ENCODE measurements at regions not wholly inside any gene's neighbourhood (a gene's known extent, or its start where the extent isn't known, plus 50 kb on each side); places are given as distances from the start of the nearest gene placed in this dataset.

GRCh38 chr13:54173996-54174395, 1145.4 kb downstream of the OLFM4 start:
- TF ChIP-seq EP300 (IDR thresholded peaks at IDR 0.05), result no peak
- TF ChIP-seq CTCF (IDR thresholded peaks at IDR 0.05), result no peak
- TF ChIP-seq POLR2A (IDR thresholded peaks at IDR 0.05), result no peak
- Histone ChIP-seq H3K27me3 (no peaks in the 10 kb centered on the region), H3K27ac (no peak overlapping the region), H3K36me3 (no peaks in the 10 kb centered on the region), H3K4me3 (no peak overlapping the region), H3K9me3 (no peaks in the 10 kb centered on the region), H3K4me1 (no peaks in the 10 kb centered on the region)
- no peak for DNase-seq (ENCODE audit: low spot score in 2 of 2)

DNA sequence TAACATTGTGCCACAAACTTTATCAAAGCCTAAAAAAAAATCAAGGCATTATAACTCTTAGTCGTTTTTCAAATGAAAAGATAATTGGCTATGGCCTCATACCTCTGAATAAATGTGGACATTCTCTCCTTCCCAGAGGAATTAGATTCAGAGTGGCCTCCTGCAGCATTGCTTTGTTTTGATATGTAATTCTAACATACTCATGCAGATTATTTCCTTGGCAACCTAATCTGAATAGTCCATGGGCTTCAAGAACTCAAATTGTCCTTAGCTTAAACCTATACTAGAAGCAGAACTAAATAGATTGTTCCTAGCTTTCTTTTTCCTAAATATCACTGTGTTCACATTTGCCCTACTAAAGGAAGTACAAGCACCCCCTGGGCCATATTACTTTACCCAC, 1146.9 kb downstream of the OLFM4 start:
- WGBS, 2 donors, result 30 to 48% methylated on average over 1 of the region's 1 CpG
- no peaks in the 10 kb centered on the region for H3K27me3 ChIP-seq
- no peak for TF ChIP-seq CTCF (IDR thresholded peaks at IDR 0.05)
- no peak for TF ChIP-seq POLR2A (IDR thresholded peaks at IDR 0.05)
- TF ChIP-seq EP300 (IDR thresholded peaks at IDR 0.05), result no peak
- H3K4me1 ChIP-seq, result no peaks in the 10 kb centered on the region
- no peaks in the 10 kb centered on the region for H3K9me3 ChIP-seq
- no peak overlapping the region for H3K4me3 ChIP-seq
- no peak for DNase-seq (ENCODE audit: low spot score in 2 of 2)
- no peak overlapping the region for H3K27ac ChIP-seq
- H3K36me3 ChIP-seq, result no peaks in the 10 kb centered on the region

GRCh38 chr13:54177466-54177865, 1148.9 kb downstream of the OLFM4 start:
- H3K4me3 ChIP-seq, result no peak overlapping the region
- WGBS, 2 donors, result 71 to 75% methylated on average over 3 of the region's 3 CpGs
- no peaks in the 10 kb centered on the region for H3K4me1 ChIP-seq
- H3K9me3 ChIP-seq, result no peaks in the 10 kb centered on the region
- no peak overlapping the region for H3K27ac ChIP-seq
- no peaks in the 10 kb centered on the region for H3K27me3 ChIP-seq
- no peak for TF ChIP-seq CTCF (IDR thresholded peaks at IDR 0.05)
- TF ChIP-seq EP300 (IDR thresholded peaks at IDR 0.05), result no peak
- TF ChIP-seq POLR2A (IDR thresholded peaks at IDR 0.05), result no peak
- no peaks in the 10 kb centered on the region for H3K36me3 ChIP-seq
- no peak for DNase-seq (ENCODE audit: low spot score in 2 of 2)

GRCh38 chr13:54183166-54183565, 1154.6 kb downstream of the OLFM4 start:
- no peak overlapping the region for H3K4me3 ChIP-seq
- H3K36me3 ChIP-seq, result no peaks in the 10 kb centered on the region
- no peak for DNase-seq (ENCODE audit: low spot score in 2 of 2)
- no peak overlapping the region for H3K27ac ChIP-seq
- WGBS, 2 donors, result 0% methylated on average over 1 of the region's 1 CpG
- no peaks in the 10 kb centered on the region for H3K27me3 ChIP-seq
- TF ChIP-seq EP300 (IDR thresholded peaks at IDR 0.05), result no peak
- no peak for TF ChIP-seq POLR2A (IDR thresholded peaks at IDR 0.05)
- no peak for TF ChIP-seq CTCF (IDR thresholded peaks at IDR 0.05)
- no peaks in the 10 kb centered on the region for H3K9me3 ChIP-seq
- H3K4me1 ChIP-seq, result no peaks in the 10 kb centered on the region

- Histone ChIP-seq H3K36me3 (no peaks in the 10 kb centered on the region), H3K4me1 (no peaks in the 10 kb centered on the region), H3K27ac (no peak overlapping the region), H3K4me3 (no peak overlapping the region), H3K9me3 (no peaks in the 10 kb centered on the region), H3K27me3 (no peaks in the 10 kb centered on the region)
- TF ChIP-seq POLR2A (IDR thresholded peaks at IDR 0.05) (no peak), CTCF (IDR thresholded peaks at IDR 0.05) (no peak), EP300 (IDR thresholded peaks at IDR 0.05) (no peak)
- no peak for DNase-seq (ENCODE audit: low spot score in 2 of 2)
- WGBS, 2 donors, result 61 to 64% methylated on average over 6 of the region's 6 CpGs
These were observed 1155.1 kb downstream of the OLFM4 start for GRCh38 chr13:54183728-54184127.

Data from tibial nerve (tissue), 4 donors.